H1 (cell line): ENCODE measurements at regions not wholly inside any gene's neighbourhood (a gene's known extent, or its start where the extent isn't known, plus 50 kb on each side); places are given as distances from the start of the nearest gene placed in this dataset.

Source experiments
- CTCF ChIA-PET: fragments of 300-600 bp; sonication (Branson Sonifier 250); formaldehyde crosslinking; loops from one replicate; lab custom pipeline; 2021; ENCODE audit not compliant: partially characterized antibody; lab: Charles Lee
- POLR2A ChIA-PET: fragments of 300-600 bp; sonication (Branson Sonifier 250); formaldehyde crosslinking; loops from one replicate; lab custom pipeline; 2021; ENCODE audit warnings: inconsistent platforms; ENCODE audit not compliant: partially characterized antibody; lab: Charles Lee
- DNase-seq, 2 experiments: peaks; one replicate each; pipeline versions ENCODE4 v3.0.0 to v3.0.0-alpha.2; 2010 to 2022; ENCODE audit warnings: low spot score in 2 of 2, low read depth in 1 of 2, mixed read lengths in 1 of 2
- FAIRE-seq: peaks from 2 replicates; lab custom pipeline; 2011; peaks lifted over from hg19 to GRCh38; lab: Jason Lieb, UNC
- H2AFZ ChIP-seq: 2 replicates; pipeline ENCODE4 v1.8.1; 2012; ENCODE audit warnings: low read length, inconsistent platforms
- H2AK5ac ChIP-seq: 2 replicates; pipeline ENCODE4 v1.6.1; 2013; ENCODE audit warnings: low read depth, low read length
- H2BK120ac ChIP-seq: replicated peaks from 2 replicates; pipeline ENCODE3; 2013; ENCODE audit warnings: low read depth, low read length, inconsistent platforms
- H2BK12ac ChIP-seq: 2 replicates; pipeline ENCODE4 v1.6.1; 2013; ENCODE audit warnings: low read depth, low read length
- H2BK15ac ChIP-seq: 2 replicates; pipeline ENCODE4 v1.6.1; 2013; ENCODE audit warnings: low read length
- H2BK20ac ChIP-seq: 2 replicates; pipeline ENCODE4 v1.6.1; 2013; ENCODE audit warnings: low read length
- H2BK5ac ChIP-seq: 2 replicates; pipeline ENCODE4 v1.6.1; 2013; ENCODE audit warnings: low read depth, low read length
- H3K14ac ChIP-seq: 2 replicates; pipeline ENCODE4 v1.6.1; 2013; ENCODE audit warnings: inconsistent platforms; ENCODE audit not compliant: insufficient read length
- H3K18ac ChIP-seq: 2 replicates; pipeline ENCODE4 v1.6.1; 2013; ENCODE audit warnings: low read length; ENCODE audit errors: extremely low read depth
- H3K23ac ChIP-seq: 2 replicates; pipeline ENCODE4 v1.6.1; 2013; ENCODE audit warnings: inconsistent platforms; ENCODE audit not compliant: insufficient read length
- H3K23me2 ChIP-seq: 2 replicates; pipeline ENCODE4 v1.6.1; 2013; ENCODE audit warnings: low read depth, low read length
- H3K27ac ChIP-seq: 2 replicates; pipeline ENCODE4 v1.6.1; 2011; ENCODE audit warnings: low read depth, low read length, inconsistent platforms
- H3K27me3 ChIP-seq, 4 experiments: replicated peaks in 1 of 4; 1 replicate in 1 of 4; 2 replicates in 3 of 4; pipeline versions ENCODE4 v1.6.1 to v1.8.1; 2011 to 2013; ENCODE audit warnings: low read length in 3 of 4, mild to moderate bottlenecking in 3 of 4, inconsistent platforms in 2 of 4, mixed read lengths in 2 of 4, moderate library complexity in 1 of 4; ENCODE audit not compliant: control insufficient read depth in 3 of 4, insufficient read depth in 3 of 4; ENCODE audit errors: extremely low read depth in 1 of 4
- H3K36me3 ChIP-seq, 4 experiments: 2 replicates each; pipeline versions ENCODE4 v1.6.1 to v1.8.1; 2011 to 2013; ENCODE audit warnings: mild to moderate bottlenecking in 4 of 4, low read length in 3 of 4, moderate library complexity in 2 of 4, control low read depth in 1 of 4, inconsistent platforms in 1 of 4; ENCODE audit not compliant: insufficient read depth in 4 of 4, control insufficient read depth in 2 of 4
- H3K4ac ChIP-seq: replicated peaks from 2 replicates; pipeline ENCODE3; 2013; ENCODE audit warnings: low read length, low read depth, mixed read lengths, inconsistent platforms; ENCODE audit not compliant: insufficient read length
- H3K4me1 ChIP-seq, 4 experiments: replicated peaks in 1 of 4; 1 replicate in 1 of 4; 2 replicates in 3 of 4; pipeline versions ENCODE4 v1.6.1 to v1.8.1; 2011 to 2013; ENCODE audit warnings: low read length in 3 of 4, inconsistent platforms in 2 of 4, mixed read lengths in 1 of 4; ENCODE audit not compliant: insufficient read depth in 4 of 4, control insufficient read depth in 3 of 4
- H3K4me2 ChIP-seq, 2 experiments: 2 replicates each; pipeline versions ENCODE4 v1.6.1 to v1.8.1; 2011 to 2013; ENCODE audit warnings: low read depth in 2 of 2, low read length in 2 of 2, control low read depth in 1 of 2, inconsistent platforms in 1 of 2, mild to moderate bottlenecking in 1 of 2; ENCODE audit not compliant: insufficient read depth in 1 of 2
- H3K4me3 ChIP-seq, 4 experiments: fragments of 200-600, 300-600 bp in 1 of 4; sonication (generic), shearing (Covaris generic), sonication (Bioruptor Twin) in 1 of 4; 2 replicates each; pipeline versions ENCODE4 v1.5.1 to v1.8.1; 2011 to 2016; ENCODE audit warnings: low read length in 4 of 4, low read depth in 3 of 4, control low read depth in 2 of 4, inconsistent platforms in 2 of 4, mild to moderate bottlenecking in 2 of 4, mixed read lengths in 1 of 4, moderate library complexity in 1 of 4; ENCODE audit not compliant: insufficient read depth in 2 of 4; ENCODE audit errors: extremely low read depth in 1 of 4
- H3K56ac ChIP-seq: replicated peaks from 2 replicates; pipeline ENCODE3; 2013; ENCODE audit warnings: low read depth, mild to moderate bottlenecking, mixed read lengths, low read length, inconsistent platforms; ENCODE audit not compliant: insufficient read length
- H3K79me1 ChIP-seq: 2 replicates; pipeline ENCODE4 v1.6.1; 2013; ENCODE audit warnings: low read depth, low read length, control low read depth
- H3K79me2 ChIP-seq, 2 experiments: 2 replicates each; pipeline versions ENCODE4 v1.6.1 to v1.8.1; 2012 to 2013; ENCODE audit warnings: low read length in 2 of 2, mild to moderate bottlenecking in 2 of 2, inconsistent platforms in 1 of 2; ENCODE audit not compliant: insufficient read depth in 2 of 2, control insufficient read depth in 1 of 2
- H3K9ac ChIP-seq, 4 experiments: replicated peaks in 1 of 4; 1 replicate in 1 of 4; 2 replicates in 3 of 4; pipeline versions ENCODE4 v1.6.1 to v1.8.1; 2011 to 2013; ENCODE audit warnings: low read depth in 3 of 4, low read length in 3 of 4, control low read depth in 2 of 4, mild to moderate bottlenecking in 2 of 4, moderate library complexity in 2 of 4, inconsistent platforms in 1 of 4; ENCODE audit errors: extremely low read depth in 1 of 4
- H3K9me3 ChIP-seq, 2 experiments: 2 replicates each; pipeline versions ENCODE4 v1.6.1 to v1.8.1; 2012 to 2013; ENCODE audit warnings: mild to moderate bottlenecking in 2 of 2, moderate library complexity in 2 of 2, control low read depth in 1 of 2, inconsistent platforms in 1 of 2, low read depth in 1 of 2, low read length in 1 of 2, mixed read lengths in 1 of 2; ENCODE audit not compliant: insufficient read depth in 2 of 2
- H4K20me1 ChIP-seq, 2 experiments: replicated peaks in 1 of 2; 2 replicates each; pipeline versions ENCODE3 to v1.8.1; 2011 to 2013; ENCODE audit warnings: inconsistent platforms in 2 of 2, low read length in 2 of 2, mild to moderate bottlenecking in 1 of 2; ENCODE audit not compliant: insufficient read depth in 2 of 2, control insufficient read depth in 1 of 2
- H4K5ac ChIP-seq: 2 replicates; pipeline ENCODE4 v1.6.1; 2013; ENCODE audit warnings: low read length, low read depth, mixed read lengths, inconsistent platforms; ENCODE audit not compliant: insufficient read length
- H4K8ac ChIP-seq: 2 replicates; pipeline ENCODE4 v1.8.0; 2013; ENCODE audit warnings: mild to moderate bottlenecking, moderate library complexity, low read length, inconsistent platforms; ENCODE audit not compliant: insufficient read depth; ENCODE audit errors: extremely low read depth
- H4K91ac ChIP-seq: replicated peaks from 2 replicates; pipeline ENCODE3; 2013; ENCODE audit warnings: low read length, mixed read lengths, inconsistent platforms; ENCODE audit not compliant: insufficient read length
- ATF3 ChIP-seq: IDR thresholded peaks from 2 replicates; pipeline ENCODE4 v1.6.1; 2011; ENCODE audit warnings: low read depth, mild to moderate bottlenecking, low read length; ENCODE audit not compliant: insufficient read depth
- BCL11A ChIP-seq, 2 experiments: IDR thresholded peaks; one replicate each; pipeline ENCODE4 v1.6.1; 2011; ENCODE audit warnings: low read depth in 2 of 2, low read length in 2 of 2, mild to moderate bottlenecking in 2 of 2
- BRCA1 ChIP-seq: IDR thresholded peaks from 2 replicates; pipeline ENCODE4 v1.6.1; 2012; ENCODE audit warnings: low read depth, low read length, improper control_type of control experiment
- CHD1 ChIP-seq: IDR thresholded peaks from 2 replicates; pipeline ENCODE4 v1.6.1; 2012; ENCODE audit warnings: low read depth, low read length, improper control_type of control experiment
- CREB1 ChIP-seq: IDR thresholded peaks from 2 replicates; pipeline ENCODE4 v1.6.1; 2012; ENCODE audit warnings: inconsistent platforms
- E2F6 ChIP-seq: IDR thresholded peaks from 2 replicates; pipeline ENCODE4 v1.6.1; 2012; ENCODE audit warnings: inconsistent platforms
- HDAC6 ChIP-seq: IDR thresholded peaks from one replicate; pipeline ENCODE4 v1.7.1; 2012; ENCODE audit warnings: low read depth, mild to moderate bottlenecking, inconsistent platforms, low read length, moderate library complexity
- JUND ChIP-seq: IDR thresholded peaks from 2 replicates; pipeline ENCODE4 v1.6.1; 2011; ENCODE audit warnings: mild to moderate bottlenecking, improper control_type of control experiment, low read length
- KDM1A ChIP-seq: fragments of 200-600, 300-600 bp; sonication (generic); IDR thresholded peaks from 2 replicates; pipeline ENCODE4 v1.7.1; 2016; ENCODE audit warnings: mild to moderate bottlenecking, low read length, borderline replicate concordance
- POLR2AphosphoS5 ChIP-seq: IDR thresholded peaks from 2 replicates; pipeline ENCODE4 v1.6.1; 2011; ENCODE audit warnings: low read depth, low read length
- RAD21 ChIP-seq, 2 experiments: IDR thresholded peaks in 1 of 2; conservative IDR thresholded peaks in 1 of 2; 2 replicates each; pipeline ENCODE4 v1.6.1; 2011; ENCODE audit warnings: low read depth in 2 of 2, low read length in 2 of 2, improper control_type of control experiment in 1 of 2, inconsistent platforms in 1 of 2, mild to moderate bottlenecking in 1 of 2, moderate library complexity in 1 of 2
- RFX5 ChIP-seq: IDR thresholded peaks from 2 replicates; pipeline ENCODE4 v1.6.1; 2011; ENCODE audit warnings: low read depth, low read length, improper control_type of control experiment, borderline replicate concordance
- SIN3A ChIP-seq, 2 experiments: IDR thresholded peaks in 1 of 2; conservative IDR thresholded peaks in 1 of 2; 2 replicates each; pipeline ENCODE4 v1.6.1; 2011 to 2012; ENCODE audit warnings: low read length in 2 of 2, improper control_type of control experiment in 1 of 2, low read depth in 1 of 2, mild to moderate bottlenecking in 1 of 2
- TCF12 ChIP-seq: IDR thresholded peaks from 2 replicates; pipeline ENCODE4 v1.6.1; 2011; ENCODE audit warnings: low read depth, mild to moderate bottlenecking, low read length
- ZNF274 ChIP-seq: IDR thresholded peaks from 2 replicates; pipeline ENCODE4 v1.7.0; 2012; ENCODE audit warnings: low read length, borderline replicate concordance; ENCODE audit errors: extremely low read depth

GRCh38 chr7:12879139-12879538 is 191.7 kb downstream of the ARL4A start:
- Histone ChIP-seq H4K5ac (no peak overlapping the region), H3K27me3 (no peaks in the 10 kb centered on the region), H3K4me2 (no peak overlapping the region), H3K79me2 (no peaks in the 10 kb centered on the region), H3K18ac (no peak overlapping the region), H3K56ac (no peak overlapping the region), H2BK5ac (no peak overlapping the region), H3K9ac (no peak overlapping the region), H3K4me1 (no peaks in the 10 kb centered on the region), H3K4me3 (no peak overlapping the region), H4K91ac (no peak overlapping the region), H3K79me1 (no peaks in the 10 kb centered on the region), H2BK120ac (no peak overlapping the region), H3K23ac (no peak overlapping the region), H3K4ac (no peak overlapping the region), H2BK20ac (no peak overlapping the region), H2BK15ac (no peak overlapping the region), H3K9me3 (no peaks in the 10 kb centered on the region), H3K23me2 (no peaks in the 10 kb centered on the region), H3K36me3 (no peaks in the 10 kb centered on the region), H3K27ac (no peak overlapping the region), H3K14ac (no peak overlapping the region), H2AK5ac (no peak overlapping the region), H2BK12ac (no peak overlapping the region), H4K8ac (no peak overlapping the region), H4K20me1 (no peaks in the 10 kb centered on the region), H2AFZ (no peak overlapping the region)
- CTCF ChIA-PET: no interaction called here
- POLR2A ChIA-PET: no interaction called here
- no peak for DNase-seq
- no peak for FAIRE-seq
- TF ChIP-seq POLR2AphosphoS5 (no peak), E2F6 (no peak), RAD21 (IDR thresholded peaks at IDR 0.05 in 1 of 2, conservative IDR thresholded peaks at IDR 0.05 in 1 of 2; ENCODE audit: low read depth in 2 of 2, low read length in 2 of 2) (no peak), BCL11A (IDR thresholded peaks at IDR 0.05; ENCODE audit: low read depth in 2 of 2, low read length in 2 of 2) (no peak), CREB1 (no peak), TCF12 (no peak), BRCA1 (no peak), ATF3 (no peak), ZNF274 (no peak), CHD1 (no peak), RFX5 (no peak), JUND (no peak), KDM1A (no peak), HDAC6 (no peak), SIN3A (conservative IDR thresholded peaks at IDR 0.05 in 1 of 2, IDR thresholded peaks at IDR 0.05 in 1 of 2; ENCODE audit: low read depth in 1 of 2, low read length in 2 of 2) (no peak)
